ENCODE measurements at regions not wholly inside any gene's neighbourhood (a gene's known extent, or its start where the extent isn't known, plus 50 kb on each side); places are given as distances from the start of the nearest gene placed in this dataset.

DNA sequence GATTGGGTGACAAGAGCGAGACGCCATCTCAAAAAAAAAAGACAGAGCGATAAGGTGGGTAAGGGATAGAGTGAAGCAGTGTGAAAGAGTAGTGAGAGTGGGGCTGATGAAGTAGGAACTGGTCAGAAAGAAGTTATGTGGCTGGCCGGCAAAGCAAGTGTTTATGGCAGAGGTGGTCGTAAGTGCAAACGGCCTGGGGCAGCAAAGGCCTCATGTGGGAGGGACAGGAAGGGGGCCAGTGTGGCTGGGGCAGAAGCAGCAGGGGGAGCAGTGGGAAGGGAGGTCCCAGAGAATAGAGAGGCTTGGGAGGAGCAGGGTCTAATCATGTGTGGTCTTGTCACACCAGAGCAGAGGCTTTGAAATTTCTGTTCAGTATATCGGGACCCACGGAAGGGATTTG is 186.2 kb downstream of the HS3ST3B1 start:
- TF ChIP-seq, protein P1, sequence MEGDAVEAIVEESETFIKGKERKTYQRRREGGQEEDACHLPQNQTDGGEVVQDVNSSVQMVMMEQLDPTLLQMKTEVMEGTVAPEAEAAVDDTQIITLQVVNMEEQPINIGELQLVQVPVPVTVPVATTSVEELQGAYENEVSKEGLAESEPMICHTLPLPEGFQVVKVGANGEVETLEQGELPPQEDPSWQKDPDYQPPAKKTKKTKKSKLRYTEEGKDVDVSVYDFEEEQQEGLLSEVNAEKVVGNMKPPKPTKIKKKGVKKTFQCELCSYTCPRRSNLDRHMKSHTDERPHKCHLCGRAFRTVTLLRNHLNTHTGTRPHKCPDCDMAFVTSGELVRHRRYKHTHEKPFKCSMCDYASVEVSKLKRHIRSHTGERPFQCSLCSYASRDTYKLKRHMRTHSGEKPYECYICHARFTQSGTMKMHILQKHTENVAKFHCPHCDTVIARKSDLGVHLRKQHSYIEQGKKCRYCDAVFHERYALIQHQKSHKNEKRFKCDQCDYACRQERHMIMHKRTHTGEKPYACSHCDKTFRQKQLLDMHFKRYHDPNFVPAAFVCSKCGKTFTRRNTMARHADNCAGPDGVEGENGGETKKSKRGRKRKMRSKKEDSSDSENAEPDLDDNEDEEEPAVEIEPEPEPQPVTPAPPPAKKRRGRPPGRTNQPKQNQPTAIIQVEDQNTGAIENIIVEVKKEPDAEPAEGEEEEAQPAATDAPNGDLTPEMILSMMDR (IDR thresholded peaks at IDR 0.05; ENCODE audit: low read length) = no peak
- TF ChIP-seq EZH2 (IDR thresholded peaks at IDR 0.05; ENCODE audit: borderline replicate concordance, low read length) = no peak
- no peaks in the 10 kb centered on the region for H3F3A ChIP-seq (ENCODE audit: insufficient read depth, low read length)
- no peaks in the 10 kb centered on the region for H4K20me1 ChIP-seq (ENCODE audit: insufficient read depth, low read length)

DNA sequence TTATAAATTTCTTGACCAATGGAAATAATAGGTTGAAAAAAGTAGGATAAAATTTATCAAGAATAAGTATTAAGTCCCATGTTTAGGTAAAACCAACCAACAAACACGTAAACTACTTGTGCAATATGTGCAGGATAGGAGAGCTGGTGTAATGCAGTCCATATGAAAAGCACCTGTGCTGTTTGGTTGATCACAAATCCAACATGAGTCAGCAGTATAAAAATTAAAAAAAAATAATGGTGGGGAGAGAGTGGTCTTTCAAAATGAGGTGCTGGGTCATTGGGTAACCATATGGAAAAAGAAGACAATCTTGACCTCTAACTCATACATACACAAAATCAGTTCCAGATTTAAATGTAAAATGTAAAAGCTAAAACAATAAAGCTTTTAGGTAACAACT is 181.8 kb downstream of the HS3ST3B1 start:
- Histone ChIP-seq H2AFZ (ENCODE audit: low read length) (no peak overlapping the region), H3K27me3 (ENCODE audit: insufficient read depth, low read length) (no peaks in the 10 kb centered on the region), H3K9me3 (ENCODE audit: low read length) (no peaks in the 10 kb centered on the region), H4K20me1 (ENCODE audit: insufficient read depth, low read length) (no peaks in the 10 kb centered on the region), H3K79me2 (ENCODE audit: insufficient read depth, low read length) (no peaks in the 10 kb centered on the region), H3K4me1 (ENCODE audit: insufficient read depth, low read length, severe bottlenecking) (no peaks in the 10 kb centered on the region), H3K4me2 (ENCODE audit: low read length) (no peak overlapping the region), H3K27ac (ENCODE audit: low read depth, low read length, poor library complexity, severe bottlenecking) (no peak overlapping the region), H3K36me3 (ENCODE audit: insufficient read depth, low read length) (no peaks in the 10 kb centered on the region), H3K4me3 (ENCODE audit: low read depth, low read length, poor library complexity, severe bottlenecking) (no peak overlapping the region), H3K9ac (ENCODE audit: low read length) (no peak overlapping the region), H3K9me2 (ENCODE audit: low read depth, low read length) (no peaks in the 10 kb centered on the region), H3F3A (ENCODE audit: insufficient read depth, low read length) (no peaks in the 10 kb centered on the region)
- TF ChIP-seq, protein P1 (IDR thresholded peaks at IDR 0.05; ENCODE audit: low read length) = no peak
- TF ChIP-seq EZH2 (IDR thresholded peaks at IDR 0.05; ENCODE audit: borderline replicate concordance, low read length) = no peak

More for the DNA sequence above, 186.2 kb downstream of the HS3ST3B1 start:
- no peaks in the 10 kb centered on the region for H3K9me2 ChIP-seq (ENCODE audit: low read depth, low read length)
- H3K4me1 ChIP-seq (ENCODE audit: insufficient read depth, low read length, severe bottlenecking) = no peaks in the 10 kb centered on the region
- no peak overlapping the region for H3K9ac ChIP-seq (ENCODE audit: low read length)
- no peaks in the 10 kb centered on the region for H3K9me3 ChIP-seq (ENCODE audit: low read length)
- H3K4me3 ChIP-seq (ENCODE audit: low read depth, low read length, poor library complexity, severe bottlenecking) = no peak overlapping the region
- no peak overlapping the region for H2AFZ ChIP-seq (ENCODE audit: low read length)
- no peak overlapping the region for H3K27ac ChIP-seq (ENCODE audit: low read depth, low read length, poor library complexity, severe bottlenecking)
- H3K27me3 ChIP-seq (ENCODE audit: insufficient read depth, low read length) = no peaks in the 10 kb centered on the region
- no peak overlapping the region for H3K4me2 ChIP-seq (ENCODE audit: low read length)
- no peaks in the 10 kb centered on the region for H3K79me2 ChIP-seq (ENCODE audit: insufficient read depth, low read length)
- H3K36me3 ChIP-seq (ENCODE audit: insufficient read depth, low read length) = no peaks in the 10 kb centered on the region

DNA sequence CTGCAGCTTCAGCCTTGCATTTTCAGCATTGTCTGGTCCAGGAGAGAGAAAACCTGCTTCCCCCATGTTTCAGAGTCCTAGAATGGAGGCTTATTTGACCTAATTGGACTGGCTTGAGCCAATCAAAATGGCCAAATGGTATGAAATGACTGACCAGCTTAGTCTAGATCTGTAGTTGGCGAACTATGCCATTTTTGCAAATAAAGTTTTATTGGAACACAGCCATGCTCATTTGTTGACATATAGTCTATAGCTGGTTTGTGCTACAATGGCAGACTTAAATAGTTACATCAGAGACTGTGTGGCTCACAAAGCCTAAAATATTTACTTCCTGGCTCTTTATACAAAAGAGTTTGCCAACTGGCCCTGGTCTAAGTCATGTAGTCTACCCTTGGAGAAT is 180.8 kb downstream of the HS3ST3B1 start:
- Histone ChIP-seq H3K4me2 (ENCODE audit: low read length) (no peak overlapping the region), H3K36me3 (ENCODE audit: insufficient read depth, low read length) (no peaks in the 10 kb centered on the region), H3K9ac (ENCODE audit: low read length) (no peak overlapping the region), H2AFZ (ENCODE audit: low read length) (no peak overlapping the region), H3K9me2 (ENCODE audit: low read depth, low read length) (no peaks in the 10 kb centered on the region), H3K27me3 (ENCODE audit: insufficient read depth, low read length) (no peaks in the 10 kb centered on the region), H3K9me3 (ENCODE audit: low read length) (no peaks in the 10 kb centered on the region), H3K4me3 (ENCODE audit: low read depth, low read length, poor library complexity, severe bottlenecking) (no peak overlapping the region), H3K79me2 (ENCODE audit: insufficient read depth, low read length) (no peaks in the 10 kb centered on the region), H3K27ac (ENCODE audit: low read depth, low read length, poor library complexity, severe bottlenecking) (no peak overlapping the region), H3K4me1 (ENCODE audit: insufficient read depth, low read length, severe bottlenecking) (no peaks in the 10 kb centered on the region), H4K20me1 (ENCODE audit: insufficient read depth, low read length) (no peaks in the 10 kb centered on the region), H3F3A (ENCODE audit: insufficient read depth, low read length) (no peaks in the 10 kb centered on the region)
- TF ChIP-seq EZH2 (IDR thresholded peaks at IDR 0.05; ENCODE audit: borderline replicate concordance, low read length) = no peak
- TF ChIP-seq, protein P1 (IDR thresholded peaks at IDR 0.05; ENCODE audit: low read length) = no peak
